ENCODE measurements at regions not wholly inside any gene's neighbourhood (a gene's known extent, or its start where the extent isn't known, plus 50 kb on each side); places are given as distances from the start of the nearest gene placed in this dataset.

GRCh38 chr21:25334046-25334730, 273.1 kb downstream of the MRPL39 start (continued):
- TF ChIP-seq TBP (IDR thresholded peaks at IDR 0.05; ENCODE audit: low read depth, low read length) (no peak), KDM4A (IDR thresholded peaks at IDR 0.05; ENCODE audit: low read depth, low read length, severe bottlenecking) (no peak), HDAC6 (IDR thresholded peaks at IDR 0.05; ENCODE audit: low read depth, low read length) (no peak), PHF8 (conservative IDR thresholded peaks at IDR 0.05; ENCODE audit: low read depth, low read length) (no peak), NANOG (IDR thresholded peaks at IDR 0.05; ENCODE audit: insufficient read depth, low read depth, low read length, poor library complexity, severe bottlenecking) (no peak), CHD2 (IDR thresholded peaks at IDR 0.05; ENCODE audit: low read length) (no peak), POU5F1 (IDR thresholded peaks at IDR 0.05; ENCODE audit: low read depth, low read length) (no peak)
